Motor neuron (in vitro differentiated cells): ENCODE measurements at regions not wholly inside any gene's neighbourhood (a gene's known extent, or its start where the extent isn't known, plus 50 kb on each side); places are given as distances from the start of the nearest gene placed in this dataset.
"Not testable (repeated sequence)": the region's sequence is repeated elsewhere in the genome, so short reads cannot be mapped to it uniquely, and the experiment has no call there.

Source experiments
- ATAC-seq, 8 experiments: fragments of 200-7000 bp; cut with Tn5 transposase; replicated peaks in 6 of 8; 2 replicates each; pipeline ENCODE4 v1.8.0; 2021; ENCODE audit warnings: mild to moderate bottlenecking in 8 of 8, moderate library complexity in 8 of 8
- H3K27ac ChIP-seq, 2 donors: fragments of 250-450 bp; sonication (Bioruptor Pico); 2 replicates each; pipeline ENCODE4 v1.9.0; 2021; ENCODE audit warnings: antibody characterized with exemption in 2 of 2, mild to moderate bottlenecking in 2 of 2, moderate library complexity in 1 of 2
- H3K4me1 ChIP-seq, 2 donors: fragments of 250-450 bp; sonication (Bioruptor Pico); replicated peaks in 1 of 2; 2 replicates each; pipeline ENCODE4 v1.6.1; 2021; ENCODE audit warnings: antibody characterized with exemption in 2 of 2, mild to moderate bottlenecking in 2 of 2, moderate library complexity in 1 of 2
- H3K4me3 ChIP-seq, 5 donors: fragments of 250-450 bp; sonication (Bioruptor Pico); 2 replicates each; pipeline ENCODE4 v1.9.0; 2021; ENCODE audit warnings: antibody characterized with exemption in 5 of 5, mild to moderate bottlenecking in 5 of 5, moderate library complexity in 4 of 5
- WGBS, 10 experiments: fragments of 450-650 bp; shearing (Covaris generic); methylation state at CpG; one replicate each; pipeline ENCODE4 v1.0.0; 2022; 5-methylcytosine and 5-hydroxymethylcytosine counted together
- in situ Hi-C, 9 experiments: fragments of 400-800 bp; cut with MboI; loops; one replicate each; pipeline ENCODE4 v1.15.0; 2021; ENCODE audit warnings: low sequenced_read_pairs in 9 of 9, low pct_unique_long_range_greater_than_20kb in 2 of 9; ENCODE audit not compliant: unreplicated experiment in 9 of 9

- WGBS, 10 experiments = 40 to 100% (median 94%) methylated on average over 1 to 2 of the region's 3 CpGs; no CpG with 5 or more reads in 6 of the 10 experiments
- peaks cover 0 to 10% of the 10 kb centered on the region in 2 donors for H3K4me1 ChIP-seq
- in situ Hi-C loops, H3K4me3 ChIP-seq, H3K27ac ChIP-seq, ATAC-seq: not testable (repeated sequence)
These were observed 183.0 kb downstream of the HACE1 start for GRCh38 chr6:104676679-104677078.

- 57 to 100% (median 87%) methylated on average over 1 of the region's 1 CpG; no CpG with 5 or more reads in 4 of the 10 experiments for WGBS, 10 experiments
- H3K4me1 ChIP-seq, H3K4me3 ChIP-seq, H3K27ac ChIP-seq, in situ Hi-C loops, ATAC-seq: not testable (repeated sequence)
These were observed 184.6 kb downstream of the HACE1 start for GRCh38 chr6:104675161-104675560.

GRCh38 chr6:104673078-104673477, 186.6 kb downstream of the HACE1 start:
- H3K4me1 ChIP-seq, ATAC-seq, H3K4me3 ChIP-seq, H3K27ac ChIP-seq, in situ Hi-C loops: not testable (repeated sequence)
- 0 to 64% (median 15%) methylated on average over 1 of the region's 1 CpG for WGBS, 10 experiments

GRCh38 chr6:104671591-104671891, 188.2 kb downstream of the HACE1 start:
- ATAC-seq, H3K27ac ChIP-seq, H3K4me1 ChIP-seq, H3K4me3 ChIP-seq, in situ Hi-C loops: not testable (repeated sequence)
- WGBS, 10 experiments = 100% methylated on average over 1 of the region's 1 CpG; no CpG with 5 or more reads in 9 of the 10 experiments

GRCh38 chr6:104670834-104671590, 188.7 kb downstream of the HACE1 start:
- H3K4me1 ChIP-seq, ATAC-seq, in situ Hi-C loops: not testable (repeated sequence)

GRCh38 chr6:104669483-104669882, 190.2 kb downstream of the HACE1 start:
- no peak for ATAC-seq
- Histone ChIP-seq H3K4me1 (no peaks in the 10 kb centered on the region), H3K4me3 (no peak overlapping the region), H3K27ac (no peak overlapping the region)
- WGBS, 10 experiments = 70 to 100% (median 97%) methylated on average over 1 to 5 of the region's 5 CpGs; no CpG with 5 or more reads in 3 of the 10 experiments
- in situ Hi-C loops = no loop called here

More at GRCh38 chr6:104670834-104671590, 188.7 kb downstream of the HACE1 start:
- H3K4me3 ChIP-seq, H3K27ac ChIP-seq: not testable (repeated sequence)
- WGBS, 10 experiments = 56 to 88% (median 72%) methylated on average over 1 to 11 of the region's 17 CpGs; no CpG with 5 or more reads in 3 of the 10 experiments

- H3K4me1 ChIP-seq = no peaks in the 10 kb centered on the region
- in situ Hi-C loops = no loop called here
- 100% methylated on average over 1 to 2 of the region's 2 CpGs; no CpG with 5 or more reads in 7 of the 10 experiments for WGBS, 10 experiments
- H3K4me3 ChIP-seq = no peak overlapping the region
- ATAC-seq = peak in 2 of 8 experiments; percentile 20 to 44
- no peak overlapping the region for H3K27ac ChIP-seq
These were observed 203.5 kb downstream of the HACE1 start for GRCh38 chr6:104656235-104656634.

GRCh38 chr6:104653781-104654180, 205.9 kb downstream of the HACE1 start:
- Histone ChIP-seq H3K4me3 (no peak overlapping the region), H3K4me1 (no peaks in the 10 kb centered on the region), H3K27ac (no peak overlapping the region)
- ATAC-seq = no peak
- WGBS, 10 experiments = 17 to 100% (median 82%) methylated on average over 2 to 3 of the region's 3 CpGs
- in situ Hi-C loops = no loop called here

GRCh38 chr6:104648347-104648746, 211.4 kb downstream of the HACE1 start:
- no peak for ATAC-seq
- Histone ChIP-seq H3K4me1 (no peaks in the 10 kb centered on the region), H3K27ac (no peak overlapping the region), H3K4me3 (no peak overlapping the region)
- in situ Hi-C loops = no loop called here
- WGBS, 10 experiments = 25 to 100% (median 83%) methylated on average over 1 of the region's 1 CpG; no CpG with 5 or more reads in 3 of the 10 experiments

GRCh38 chr6:104644848-104645247, 214.9 kb downstream of the HACE1 start:
- no peak overlapping the region for H3K4me3 ChIP-seq
- in situ Hi-C loops = no loop called here
- no peak overlapping the region for H3K27ac ChIP-seq
- H3K4me1 ChIP-seq = no peaks in the 10 kb centered on the region
- no peak for ATAC-seq
- 0 to 100% (median 80%) methylated on average over 1 of the region's 1 CpG; no CpG with 5 or more reads in 5 of the 10 experiments for WGBS, 10 experiments

- H3K27ac ChIP-seq = no peak overlapping the region
- H3K4me3 ChIP-seq = no peak overlapping the region
- in situ Hi-C loops = no loop called here
- 28 to 90% (median 76%) methylated on average over 1 to 2 of the region's 2 CpGs; no CpG with 5 or more reads in 4 of the 10 experiments for WGBS, 10 experiments
- H3K4me1 ChIP-seq = no peaks in the 10 kb centered on the region
- no peak for ATAC-seq
These were observed 216.8 kb downstream of the HACE1 start for GRCh38 chr6:104642871-104643270.

GRCh38 chr6:104640761-104641160, 219.0 kb downstream of the HACE1 start:
- H3K4me3 ChIP-seq = no peak overlapping the region
- WGBS, 10 experiments = 20 to 100% (median 77%) methylated on average over 1 to 4 of the region's 6 CpGs; no CpG with 5 or more reads in 3 of the 10 experiments
- no peak overlapping the region for H3K27ac ChIP-seq
- in situ Hi-C loops = no loop called here
- ATAC-seq = no peak
- H3K4me1 ChIP-seq = peaks cover 0 to 3% of the 10 kb centered on the region in 2 donors

GRCh38 chr6:104640150-104640700, 219.5 kb downstream of the HACE1 start:
- in situ Hi-C loops = no loop called here
- Histone ChIP-seq H3K27ac (no peak overlapping the region), H3K4me3 (no peak overlapping the region), H3K4me1 (peaks cover 0 to 3% of the 10 kb centered on the region in 2 donors)
- ATAC-seq = peak in 1 of 8 experiments; percentile 60
- 11 to 89% (median 45%) methylated on average over 3 to 5 of the region's 5 CpGs; no CpG with 5 or more reads in 2 of the 10 experiments for WGBS, 10 experiments
